ENCODE measurements at regions not wholly inside any gene's neighbourhood (a gene's known extent, or its start where the extent isn't known, plus 50 kb on each side); places are given as distances from the start of the nearest gene placed in this dataset.

GRCh38 chr9:27743490-27743889 is 170.2 kb upstream of the C9orf72 start:
- Histone ChIP-seq H3K79me1 (ENCODE audit: low read depth, low read length) (no peaks in the 10 kb centered on the region), H4K8ac (ENCODE audit: extremely low read depth, insufficient read depth, low read length) (no peak overlapping the region), H3K18ac (ENCODE audit: extremely low read depth, low read length) (no peak overlapping the region), H3K23ac (ENCODE audit: insufficient read length) (no peak overlapping the region), H2BK12ac (ENCODE audit: low read depth, low read length) (no peak overlapping the region), H2AK5ac (ENCODE audit: low read depth, low read length) (no peak overlapping the region), H2AFZ (ENCODE audit: low read length) (no peak overlapping the region), H3K9ac (replicated peaks in 1 of 4; ENCODE audit: extremely low read depth in 1 of 4, low read depth in 3 of 4, low read length in 3 of 4) (no peak overlapping the region), H3K27me3 (replicated peaks in 1 of 4; ENCODE audit: control insufficient read depth in 3 of 4, extremely low read depth in 1 of 4, insufficient read depth in 3 of 4, low read length in 3 of 4) (no peaks in the 10 kb centered on the region), H3K9me3 (ENCODE audit: insufficient read depth in 2 of 2, low read depth in 1 of 2, low read length in 1 of 2) (no peaks in the 10 kb centered on the region; a peak in 1 of 4 replicates), H3K14ac (ENCODE audit: insufficient read length) (no peak overlapping the region), H3K79me2 (ENCODE audit: control insufficient read depth in 1 of 2, insufficient read depth in 2 of 2, low read length in 2 of 2) (no peaks in the 10 kb centered on the region), H3K23me2 (ENCODE audit: low read depth, low read length) (no peaks in the 10 kb centered on the region), H3K4me3 (ENCODE audit: extremely low read depth in 1 of 4, insufficient read depth in 2 of 4, low read depth in 3 of 4, low read length in 4 of 4) (no peak overlapping the region), H2BK5ac (ENCODE audit: low read depth, low read length) (no peak overlapping the region), H3K36me3 (ENCODE audit: control insufficient read depth in 2 of 4, insufficient read depth in 4 of 4, low read length in 3 of 4) (peaks cover 0 to 2% (median 0%) of the 10 kb centered on the region in 4 experiments; a peak in 1 of 8 replicates), H4K91ac (replicated peaks; ENCODE audit: insufficient read length, low read length) (no peak overlapping the region), H2BK20ac (ENCODE audit: low read length) (no peak overlapping the region), H3K4me2 (ENCODE audit: insufficient read depth in 1 of 2, low read depth in 2 of 2, low read length in 2 of 2) (no peak overlapping the region), H3K4ac (replicated peaks; ENCODE audit: insufficient read length, low read depth, low read length) (no peak overlapping the region), H2BK120ac (replicated peaks; ENCODE audit: low read depth, low read length) (no peak overlapping the region), H4K5ac (ENCODE audit: insufficient read length, low read depth, low read length) (no peak overlapping the region), H2BK15ac (ENCODE audit: low read length) (no peak overlapping the region), H4K20me1 (replicated peaks in 1 of 2; ENCODE audit: control insufficient read depth in 1 of 2, insufficient read depth in 2 of 2, low read length in 2 of 2) (no peaks in the 10 kb centered on the region), H3K56ac (replicated peaks; ENCODE audit: insufficient read length, low read depth, low read length) (no peak overlapping the region), H3K4me1 (replicated peaks in 1 of 4; ENCODE audit: control insufficient read depth in 3 of 4, insufficient read depth in 4 of 4, low read length in 3 of 4) (peaks cover 0 to 6% (median 0%) of the 10 kb centered on the region in 4 experiments; a peak in 2 of 7 replicates), H3K27ac (ENCODE audit: low read depth, low read length) (no peak overlapping the region)
- 81% methylated on average over 1 of the region's 1 CpG; no CpG with 5 or more reads in 1 of the 2 experiments for WGBS, 2 experiments (ENCODE audit: extremely low coverage in 1 of 2, insufficient coverage in 1 of 2, insufficient read length in 1 of 2, insufficient replicate concordance in 2 of 2, low coverage in 1 of 2, low lambda C conversion rate in 2 of 2, missing lambda C conversion rate in 1 of 2)
- ChIA-PET CTCF (ENCODE audit: partially characterized antibody) (interaction anchor here (0.6 to 3.3 kb wide), 4 partner anchors 17 to 329 kb away, joined by 3 to 12 read pairs (median 5); no protein-coding TSS in a partner anchor), POLR2A (ENCODE audit: partially characterized antibody) (no interaction called here)
- no peak for DNase-seq (ENCODE audit: low read depth in 1 of 2, low spot score in 2 of 2)
- no peak for FAIRE-seq
- TF ChIP-seq CREB1 (IDR thresholded peaks at IDR 0.05) (no peak), YY1 (IDR thresholded peaks at IDR 0.05; ENCODE audit: low read depth, low read length) (no peak), TBP (IDR thresholded peaks at IDR 0.05; ENCODE audit: low read depth, low read length) (no peak), POLR2AphosphoS5 (IDR thresholded peaks at IDR 0.05; ENCODE audit: low read depth, low read length) (no peak)
